T-helper 2 cell treated with Interferon-gamma antibody and Interleukin-4, amounts not matched to agents 100 ng/mL and 5 ng/mL, for 36 hours (primary cell): ENCODE measurements at regions not wholly inside any gene's neighbourhood (a gene's known extent, or its start where the extent isn't known, plus 50 kb on each side); places are given as distances from the start of the nearest gene placed in this dataset.
"Not testable (repeated sequence)": the region's sequence is repeated elsewhere in the genome, so short reads cannot be mapped to it uniquely, and the experiment has no call there.

Experiments used
- intact Hi-C: fragments of 100-400 bp; cut with micrococcal nuclease; formaldehyde crosslinking; loops from one replicate; pipeline ENCODE4 v1.15.1; 2023

GRCh38 chr4:103998756-103999155 is 279.0 kb upstream of the TACR3 start:
- intact Hi-C loops = no loop called here

- intact Hi-C loops = no loop called here
Measured at GRCh38 chr4:103996637-103997036, 276.9 kb upstream of the TACR3 start.

- intact Hi-C loops = no loop called here
Measured at GRCh38 chr4:103996064-103996463, 276.3 kb upstream of the TACR3 start.

- intact Hi-C loops = no loop called here
Measured at GRCh38 chr4:103994059-103994458, 274.3 kb upstream of the TACR3 start.

GRCh38 chr4:103982454-103982853 is 262.7 kb upstream of the TACR3 start:
- intact Hi-C loops = no loop called here

- intact Hi-C loops = no loop called here
Measured at GRCh38 chr4:103948244-103949018, 228.6 kb upstream of the TACR3 start.

- intact Hi-C loops = no loop called here
Measured at GRCh38 chr4:103947617-103948016, 227.8 kb upstream of the TACR3 start.

- intact Hi-C loops = not testable (repeated sequence)
Measured at GRCh38 chr4:103946621-103947268, 227.0 kb upstream of the TACR3 start.

GRCh38 chr4:103938488-103938887 is 218.7 kb upstream of the TACR3 start:
- intact Hi-C loops = loop anchor here (10.0 kb wide), 1 partner anchor 844 kb away; the partner anchor contains the start of gene BDH2

GRCh38 chr4:103936653-103937145 is 216.9 kb upstream of the TACR3 start:
- intact Hi-C loops = loop anchor here (10.0 kb wide), 1 partner anchor 842 kb away; the partner anchor contains the start of gene BDH2

- intact Hi-C loops = loop anchor here (10.0 kb wide), 1 partner anchor 839 kb away; the partner anchor contains the start of gene BDH2
Measured at GRCh38 chr4:103934178-103934789, 214.5 kb upstream of the TACR3 start.

GRCh38 chr4:103928370-103928769 is 208.6 kb upstream of the TACR3 start:
- intact Hi-C loops = no loop called here

GRCh38 chr4:103923551-103923950 is 203.8 kb upstream of the TACR3 start:
- intact Hi-C loops = no loop called here

GRCh38 chr4:103918214-103918613 is 198.4 kb upstream of the TACR3 start:
- intact Hi-C loops = loop anchor here (5.0 kb wide), 1 partner anchor 716 kb away; no protein-coding TSS in a partner anchor

GRCh38 chr4:103915224-103915869 is 195.6 kb upstream of the TACR3 start:
- intact Hi-C loops = loop anchor here (5.0 kb wide), 1 partner anchor 713 kb away; no protein-coding TSS in a partner anchor

- intact Hi-C loops = no loop called here
Measured at GRCh38 chr4:103907414-103907813, 187.6 kb upstream of the TACR3 start.

- intact Hi-C loops = no loop called here
Measured at GRCh38 chr4:103904123-103904522, 184.3 kb upstream of the TACR3 start.

- intact Hi-C loops = no loop called here
Measured at GRCh38 chr4:103902730-103903129, 182.9 kb upstream of the TACR3 start.

- intact Hi-C loops = no loop called here
Measured at GRCh38 chr4:103895876-103896465, 176.2 kb upstream of the TACR3 start.

- intact Hi-C loops = no loop called here
Measured at GRCh38 chr4:103892586-103892985, 172.8 kb upstream of the TACR3 start.

- intact Hi-C loops = no loop called here
Measured at GRCh38 chr4:103887191-103887590, 167.4 kb upstream of the TACR3 start.
